Astrocyte of the cerebellum (primary cell): ENCODE measurements at regions not wholly inside any gene's neighbourhood (a gene's known extent, or its start where the extent isn't known, plus 50 kb on each side); places are given as distances from the start of the nearest gene placed in this dataset.

Experiments
- DNase-seq: peaks from one replicate; pipeline ENCODE4 v3.0.0-alpha.2; 2011; ENCODE audit warnings: low read depth
- H3K4me3 ChIP-seq: 2 replicates; pipeline ENCODE4 v1.5.1; 2011; ENCODE audit warnings: mild to moderate bottlenecking, low read depth, low read length, moderate library complexity
- in situ Hi-C: cut with HindIII; loops from 2 replicates; pipeline ENCODE4 v1.10.0; 2017; ENCODE audit warnings: low sequenced_read_pairs
- TF ChIP-seq, protein P1 (sequence below): IDR thresholded peaks from 2 replicates; pipeline ENCODE4 v1.5.1; 2012; ENCODE audit warnings: low read length, low read depth, moderate library complexity, mild to moderate bottlenecking; ENCODE audit errors: missing control alignments

DNA sequence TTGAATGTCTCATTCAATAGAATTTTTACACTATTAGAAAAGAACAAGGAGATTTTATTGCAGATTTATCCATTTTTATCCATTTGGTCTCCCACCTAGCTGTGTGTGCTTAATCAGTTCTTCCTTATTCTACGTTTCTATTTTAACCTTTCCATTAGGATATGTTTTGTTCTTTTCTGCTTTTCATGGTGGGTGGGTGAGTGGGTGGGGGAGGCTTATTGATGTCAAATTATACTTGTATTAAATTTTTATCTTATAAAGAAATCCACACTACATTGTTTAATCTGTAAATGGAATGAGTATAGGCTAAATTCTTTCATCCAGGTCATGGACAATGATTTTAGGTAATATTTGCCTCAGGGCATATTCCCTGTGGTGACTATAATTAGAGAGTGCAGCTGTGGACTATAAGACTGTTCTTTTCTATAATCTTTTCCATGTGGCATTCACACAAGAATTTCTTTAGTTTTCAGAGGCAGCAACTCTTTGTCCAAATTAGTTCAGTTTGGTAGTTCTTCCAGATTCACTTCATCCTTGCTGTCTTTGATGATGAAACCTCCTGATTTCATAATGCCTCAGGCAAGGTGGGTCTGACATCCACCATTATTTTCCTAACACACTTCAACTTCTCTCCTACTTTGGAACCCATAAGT is 2451.8 kb downstream of the PCDH7 start:
- TF ChIP-seq, protein P1, sequence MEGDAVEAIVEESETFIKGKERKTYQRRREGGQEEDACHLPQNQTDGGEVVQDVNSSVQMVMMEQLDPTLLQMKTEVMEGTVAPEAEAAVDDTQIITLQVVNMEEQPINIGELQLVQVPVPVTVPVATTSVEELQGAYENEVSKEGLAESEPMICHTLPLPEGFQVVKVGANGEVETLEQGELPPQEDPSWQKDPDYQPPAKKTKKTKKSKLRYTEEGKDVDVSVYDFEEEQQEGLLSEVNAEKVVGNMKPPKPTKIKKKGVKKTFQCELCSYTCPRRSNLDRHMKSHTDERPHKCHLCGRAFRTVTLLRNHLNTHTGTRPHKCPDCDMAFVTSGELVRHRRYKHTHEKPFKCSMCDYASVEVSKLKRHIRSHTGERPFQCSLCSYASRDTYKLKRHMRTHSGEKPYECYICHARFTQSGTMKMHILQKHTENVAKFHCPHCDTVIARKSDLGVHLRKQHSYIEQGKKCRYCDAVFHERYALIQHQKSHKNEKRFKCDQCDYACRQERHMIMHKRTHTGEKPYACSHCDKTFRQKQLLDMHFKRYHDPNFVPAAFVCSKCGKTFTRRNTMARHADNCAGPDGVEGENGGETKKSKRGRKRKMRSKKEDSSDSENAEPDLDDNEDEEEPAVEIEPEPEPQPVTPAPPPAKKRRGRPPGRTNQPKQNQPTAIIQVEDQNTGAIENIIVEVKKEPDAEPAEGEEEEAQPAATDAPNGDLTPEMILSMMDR: no peak
- peak; percentile 1 for DNase-seq
- H3K4me3 ChIP-seq: no peak overlapping the region
- in situ Hi-C loops: no loop called here

DNA sequence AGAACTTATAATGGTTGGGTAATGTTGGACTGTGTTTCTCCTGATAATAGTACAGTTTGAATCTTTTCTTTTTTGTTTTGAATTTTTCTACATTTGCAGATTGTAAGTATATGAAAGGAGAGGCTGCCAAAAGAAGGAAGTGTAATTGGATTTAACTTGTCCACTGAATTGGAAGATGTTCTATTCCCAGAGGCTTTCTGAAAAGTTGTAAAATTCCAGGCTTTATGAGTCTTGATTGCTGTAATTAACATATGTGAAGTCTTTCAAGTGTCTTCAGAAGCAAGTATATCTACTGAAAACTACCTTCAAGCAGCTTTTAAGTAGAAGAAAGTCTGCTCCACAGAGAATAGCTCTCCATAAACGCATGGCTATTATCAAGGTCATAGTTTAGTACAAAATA is 2456.4 kb downstream of the PCDH7 start:
- TF ChIP-seq, protein P1: no peak
- H3K4me3 ChIP-seq: no peak overlapping the region
- no peak for DNase-seq
- in situ Hi-C loops: no loop called here

DNA sequence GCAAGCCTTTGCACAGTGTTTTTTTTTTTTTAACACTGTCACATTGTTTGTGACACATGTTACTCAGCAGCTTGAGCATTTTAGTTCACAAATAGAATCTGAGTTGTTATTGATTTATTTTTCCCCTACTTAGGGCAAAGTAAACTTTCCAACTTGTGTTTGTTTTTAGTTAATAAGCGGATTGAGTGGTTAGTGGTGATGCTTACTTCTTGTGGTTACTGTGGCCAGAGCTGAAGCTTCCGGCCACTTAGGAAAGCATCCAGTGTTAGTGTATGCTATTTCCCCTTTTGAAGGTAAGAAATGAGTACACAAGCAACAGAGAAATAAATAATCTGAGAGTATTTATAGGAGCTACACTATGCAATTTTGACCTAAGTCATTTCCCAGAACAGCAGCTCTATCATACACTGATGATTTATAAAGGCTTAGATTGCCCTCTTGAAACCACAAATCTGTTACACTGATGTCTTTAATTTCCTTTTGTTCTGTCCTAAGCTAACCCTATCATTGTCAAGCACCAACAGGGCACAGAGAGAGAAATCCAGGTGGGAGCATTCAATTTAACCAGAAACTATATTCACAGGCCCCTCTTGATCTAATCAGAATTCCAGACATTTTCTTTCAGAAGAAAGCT is 2464.6 kb downstream of the PCDH7 start:
- TF ChIP-seq, protein P1: no peak
- no peak for DNase-seq
- in situ Hi-C loops: no loop called here

DNA sequence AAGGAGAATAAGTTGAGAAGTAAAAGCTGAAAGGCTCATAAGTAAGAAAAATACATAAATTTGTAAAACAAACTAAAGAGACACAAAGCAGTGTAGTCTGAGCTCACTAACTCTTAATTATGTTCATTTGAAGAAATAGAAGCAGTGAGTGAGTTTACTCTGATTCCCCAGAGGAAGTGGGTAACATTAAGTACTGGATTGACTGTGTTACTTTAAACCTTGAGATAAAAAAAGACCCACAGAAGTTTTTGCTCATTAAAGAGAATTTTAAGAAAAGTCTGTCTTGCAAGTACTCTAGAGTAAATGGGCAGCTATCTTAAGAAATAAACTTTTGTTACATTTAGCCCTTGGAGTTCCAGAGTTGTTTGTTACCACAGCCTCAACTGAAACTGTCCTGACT is 2466.9 kb downstream of the PCDH7 start:
- in situ Hi-C loops: no loop called here
- H3K4me3 ChIP-seq: no peak overlapping the region
- TF ChIP-seq, protein P1: no peak
- no peak for DNase-seq

More for the DNA sequence above, 2464.6 kb downstream of the PCDH7 start:
- H3K4me3 ChIP-seq: no peak overlapping the region

DNA sequence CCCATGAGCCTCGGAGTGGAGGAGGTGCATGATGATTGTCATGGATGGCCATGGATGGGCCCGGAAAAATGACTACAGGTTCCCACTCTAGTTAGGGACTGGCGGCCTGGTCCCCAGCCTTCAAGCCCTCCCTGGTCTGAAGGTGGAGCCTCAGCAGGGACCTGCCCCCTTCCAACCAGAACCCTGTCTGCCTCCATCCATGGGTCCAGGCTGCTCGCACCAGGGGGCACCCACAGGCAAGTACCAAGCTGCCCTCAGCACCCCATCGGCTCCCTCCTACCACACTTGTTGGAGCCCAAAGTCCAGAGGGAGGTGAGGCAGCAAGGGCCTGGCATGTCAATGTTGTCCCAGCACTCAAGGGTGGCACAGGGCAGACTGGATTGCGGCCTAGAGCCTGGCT is 2468.6 kb downstream of the PCDH7 start:
- TF ChIP-seq, protein P1: no peak
- in situ Hi-C loops: no loop called here
- DNase-seq: no peak
- H3K4me3 ChIP-seq: no peak overlapping the region

DNA sequence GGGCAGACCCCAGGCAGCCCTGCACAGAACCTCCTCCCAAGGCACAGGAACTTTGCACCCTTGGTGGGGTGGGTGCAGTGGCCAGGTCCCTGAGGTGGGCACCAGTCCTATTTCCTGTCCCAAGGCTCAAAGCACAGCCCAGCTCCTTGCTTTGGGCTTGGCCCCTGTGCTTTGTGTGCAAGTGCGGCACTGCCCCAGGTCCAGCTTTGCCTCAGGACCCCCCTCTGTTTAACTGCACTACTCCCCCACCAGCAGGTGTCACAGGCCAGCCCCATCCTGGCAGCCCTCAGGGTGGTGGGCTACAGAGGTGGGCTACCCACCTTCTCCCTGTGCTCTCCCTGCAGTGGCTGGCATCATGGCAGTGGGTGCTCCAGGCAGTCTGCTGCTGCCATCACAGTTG is 2469.0 kb downstream of the PCDH7 start:
- no peak overlapping the region for H3K4me3 ChIP-seq
- in situ Hi-C loops: no loop called here
- DNase-seq: no peak
- TF ChIP-seq, protein P1: no peak
